AG09309 (cell line): ENCODE measurements at regions not wholly inside any gene's neighbourhood (a gene's known extent, or its start where the extent isn't known, plus 50 kb on each side); places are given as distances from the start of the nearest gene placed in this dataset.

Source experiments
- DNase-seq: peaks from one replicate; pipeline ENCODE4 v3.0.0-alpha.2; 2010; ENCODE audit warnings: low read depth
- H3K4me3 ChIP-seq: 2 replicates; pipeline ENCODE4 v1.5.1; 2011; ENCODE audit warnings: mild to moderate bottlenecking, low read depth, low read length, moderate library complexity; ENCODE audit not compliant: control insufficient read depth
- TF ChIP-seq, protein P1 (sequence below): IDR thresholded peaks from 2 replicates; pipeline ENCODE4 v1.5.1; 2011; ENCODE audit warnings: mild to moderate bottlenecking, low read depth, low read length, inconsistent platforms; ENCODE audit not compliant: insufficient read depth, control insufficient read depth; ENCODE audit errors: missing control alignments

DNA sequence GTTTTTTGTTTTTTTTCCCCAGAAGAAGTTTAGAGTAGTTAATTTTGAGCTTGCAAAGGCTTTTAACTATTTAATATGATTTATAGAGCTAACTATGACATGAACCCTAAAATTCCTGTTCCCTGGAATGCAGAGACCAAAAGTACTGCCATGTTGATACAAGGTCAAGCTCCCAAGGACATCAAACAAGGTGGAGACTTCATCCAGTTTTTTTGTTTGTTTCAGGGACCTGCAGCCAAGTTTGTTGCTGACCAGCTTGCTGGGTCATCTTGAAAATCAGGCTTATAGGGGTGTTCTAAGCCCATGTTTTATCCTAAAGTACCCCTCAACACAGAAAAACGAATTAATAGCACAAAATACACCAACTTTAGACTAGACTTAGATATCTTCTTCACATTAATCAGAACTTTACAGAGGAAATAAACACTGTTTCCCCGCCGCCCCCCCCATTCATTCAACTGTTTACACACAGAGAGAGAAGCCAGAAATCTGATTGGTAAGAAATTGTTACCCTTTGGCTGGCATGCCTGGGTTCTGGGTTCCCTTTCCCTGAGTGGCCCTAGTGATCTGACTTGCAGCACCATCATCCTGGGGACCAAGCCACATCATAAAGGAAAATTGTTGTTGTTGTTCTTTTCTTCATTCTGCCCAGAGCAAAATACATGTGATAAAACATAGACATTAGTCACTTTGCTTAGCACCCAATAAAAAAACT, 860.5 kb downstream of the CCSER2 start:
- H3K4me3 ChIP-seq = no peak overlapping the region
- DNase-seq = no peak
- TF ChIP-seq, protein P1, sequence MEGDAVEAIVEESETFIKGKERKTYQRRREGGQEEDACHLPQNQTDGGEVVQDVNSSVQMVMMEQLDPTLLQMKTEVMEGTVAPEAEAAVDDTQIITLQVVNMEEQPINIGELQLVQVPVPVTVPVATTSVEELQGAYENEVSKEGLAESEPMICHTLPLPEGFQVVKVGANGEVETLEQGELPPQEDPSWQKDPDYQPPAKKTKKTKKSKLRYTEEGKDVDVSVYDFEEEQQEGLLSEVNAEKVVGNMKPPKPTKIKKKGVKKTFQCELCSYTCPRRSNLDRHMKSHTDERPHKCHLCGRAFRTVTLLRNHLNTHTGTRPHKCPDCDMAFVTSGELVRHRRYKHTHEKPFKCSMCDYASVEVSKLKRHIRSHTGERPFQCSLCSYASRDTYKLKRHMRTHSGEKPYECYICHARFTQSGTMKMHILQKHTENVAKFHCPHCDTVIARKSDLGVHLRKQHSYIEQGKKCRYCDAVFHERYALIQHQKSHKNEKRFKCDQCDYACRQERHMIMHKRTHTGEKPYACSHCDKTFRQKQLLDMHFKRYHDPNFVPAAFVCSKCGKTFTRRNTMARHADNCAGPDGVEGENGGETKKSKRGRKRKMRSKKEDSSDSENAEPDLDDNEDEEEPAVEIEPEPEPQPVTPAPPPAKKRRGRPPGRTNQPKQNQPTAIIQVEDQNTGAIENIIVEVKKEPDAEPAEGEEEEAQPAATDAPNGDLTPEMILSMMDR = no peak

DNA sequence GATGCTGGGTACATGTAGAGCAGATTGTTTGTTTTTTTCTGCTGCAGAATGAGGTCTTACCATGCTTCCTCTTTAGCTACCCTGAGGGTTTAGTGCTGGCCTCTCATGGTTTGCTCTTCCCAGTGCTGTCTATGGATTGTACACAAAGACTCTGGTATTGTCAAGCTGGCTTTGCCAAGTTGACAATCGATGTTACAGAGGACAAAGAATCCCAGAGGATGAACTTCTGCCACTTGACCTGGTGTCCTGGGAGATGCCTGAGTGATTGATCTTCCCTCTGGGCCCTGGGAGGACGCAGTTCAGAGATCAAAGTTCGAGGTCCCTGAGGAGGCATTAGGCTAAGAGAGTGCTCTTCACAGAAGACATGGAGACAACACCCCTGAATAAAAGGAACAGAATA, 865.4 kb downstream of the CCSER2 start:
- H3K4me3 ChIP-seq = no peak overlapping the region
- TF ChIP-seq, protein P1 = no peak
- no peak for DNase-seq

DNA sequence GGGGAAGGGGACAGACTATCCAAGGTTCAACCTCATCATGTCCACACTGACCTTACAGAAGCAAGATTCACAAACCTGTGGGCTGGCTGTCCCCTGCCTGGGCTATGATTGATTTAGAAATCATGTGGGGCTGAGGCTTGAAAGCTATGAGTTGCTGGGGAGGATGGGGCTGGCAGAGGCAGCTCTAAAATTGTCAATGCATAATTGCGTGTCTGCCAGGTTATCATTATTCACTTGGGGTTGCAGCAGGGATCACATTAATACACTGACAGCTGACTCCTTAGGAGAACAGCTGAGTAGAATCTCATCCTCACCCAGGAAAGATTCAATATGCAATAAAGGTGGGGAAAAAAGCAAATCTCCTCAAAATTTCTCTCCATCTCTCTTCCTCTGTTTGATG, 866.3 kb downstream of the CCSER2 start:
- H3K4me3 ChIP-seq = no peak overlapping the region
- TF ChIP-seq, protein P1 = no peak
- no peak for DNase-seq

DNA sequence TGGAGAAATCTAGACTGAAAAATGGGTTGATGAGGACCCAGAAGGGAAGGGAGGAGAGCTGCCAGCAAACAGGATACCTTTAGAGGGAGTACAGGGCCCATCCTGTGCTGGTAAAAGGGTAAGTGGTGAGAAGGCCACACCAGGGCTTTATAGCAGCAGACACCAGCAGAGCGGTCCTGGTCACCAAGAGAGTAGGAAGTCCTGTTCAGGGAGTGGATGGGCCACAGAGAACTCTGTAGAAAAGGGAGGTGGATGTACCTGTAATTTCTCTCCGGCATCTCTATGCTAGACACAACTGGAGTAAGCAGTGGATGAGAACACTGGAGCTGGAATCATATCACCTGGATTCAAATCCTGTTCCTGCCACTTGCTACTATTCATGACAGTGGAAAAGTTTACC, 867.2 kb downstream of the CCSER2 start:
- no peak for DNase-seq
- H3K4me3 ChIP-seq = no peak overlapping the region
- TF ChIP-seq, protein P1 = no peak

DNA sequence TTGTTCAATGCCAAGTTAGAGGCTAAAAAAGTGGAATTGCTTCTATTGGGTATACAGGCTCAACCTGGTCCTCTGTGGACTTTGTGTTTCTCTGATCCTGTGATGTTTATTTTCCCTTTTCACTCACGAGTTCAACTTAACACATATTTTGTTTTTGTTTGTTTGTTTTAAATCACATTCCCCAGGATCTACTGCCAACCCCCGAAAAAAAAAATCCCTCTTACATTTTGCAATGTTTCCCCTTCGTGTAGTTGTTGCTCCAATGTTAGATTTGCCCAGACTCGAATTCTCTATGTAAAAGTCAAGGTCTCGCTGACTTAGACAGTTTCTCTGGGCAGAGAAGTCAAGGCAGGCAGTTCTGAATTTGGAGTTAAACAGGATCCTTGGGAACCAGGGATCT, 876.4 kb downstream of the CCSER2 start:
- DNase-seq = no peak
- H3K4me3 ChIP-seq = no peak overlapping the region
- TF ChIP-seq, protein P1 = no peak

DNA sequence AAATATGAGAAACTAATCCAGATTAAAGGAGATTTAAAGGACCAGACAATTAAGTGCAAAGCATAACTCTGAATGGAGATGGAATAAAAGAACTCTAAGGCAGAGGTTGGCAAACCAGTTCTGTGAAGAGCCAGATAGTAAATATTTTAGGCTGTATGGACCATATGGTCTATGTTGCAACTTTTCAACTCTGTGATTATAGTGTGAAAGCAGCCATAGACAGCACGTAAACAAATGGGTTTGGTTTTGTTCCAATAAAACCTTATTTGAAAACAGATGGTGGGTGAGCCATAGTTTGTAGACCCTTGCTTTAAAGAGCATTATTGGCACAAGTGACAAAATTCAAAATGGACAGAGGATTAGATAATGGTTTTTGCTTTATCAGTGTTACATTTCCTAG, 884.1 kb downstream of the CCSER2 start:
- no peak for DNase-seq
- no peak overlapping the region for H3K4me3 ChIP-seq
- TF ChIP-seq, protein P1 = no peak
